Stimulated activated CD8-positive, alpha-beta memory T cell treated with anti-CD3 and anti-CD28 coated beads, Interleukin-7, amount 100 ng/mL, for 4 hours (primary cell): ENCODE measurements at regions not wholly inside any gene's neighbourhood (a gene's known extent, or its start where the extent isn't known, plus 50 kb on each side); places are given as distances from the start of the nearest gene placed in this dataset.
"Not testable (repeated sequence)": the region's sequence is repeated elsewhere in the genome, so short reads cannot be mapped to it uniquely, and the experiment has no call there.

ENCODE experiments used
- DNase-seq, 2 donors: peaks; one replicate each; pipeline ENCODE4 v3.0.0-alpha.2; 2020; ENCODE audit warnings: low read depth in 2 of 2

DNA sequence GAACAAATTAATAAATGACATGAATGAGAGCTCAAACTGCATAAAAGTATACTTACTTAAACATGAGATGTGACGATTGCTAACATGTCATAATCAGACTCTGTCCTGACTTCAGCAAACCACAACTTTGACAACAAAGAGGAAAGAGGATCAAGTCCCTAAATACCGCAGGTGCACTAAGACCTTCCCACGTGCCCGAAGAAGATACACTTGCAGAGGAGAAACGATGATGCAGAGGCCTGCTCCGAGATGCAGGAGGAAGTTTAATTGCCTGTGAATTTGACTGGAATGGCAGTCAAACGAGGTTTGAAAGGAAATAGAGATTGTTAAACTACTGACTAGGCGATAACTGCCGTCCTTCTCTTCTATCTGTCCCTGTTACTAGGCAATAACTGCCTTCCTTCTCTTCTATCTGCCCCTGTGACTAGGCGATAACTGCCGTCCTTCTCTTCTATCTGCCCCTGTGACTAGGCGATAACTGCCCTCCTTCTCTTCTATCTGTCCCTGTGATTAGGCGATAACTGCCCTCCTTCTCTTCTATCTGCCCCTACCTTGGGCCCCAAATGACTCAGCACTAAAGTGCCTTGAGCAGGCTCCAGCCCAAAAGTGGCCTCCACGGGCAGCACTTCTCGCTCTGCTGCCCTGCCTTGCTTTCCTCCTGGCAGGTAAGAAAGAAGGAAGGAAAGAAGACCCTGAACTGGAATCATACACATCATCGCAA, 2226.0 kb upstream of the DEFB115 start:
- not testable (repeated sequence) for DNase-seq

DNA sequence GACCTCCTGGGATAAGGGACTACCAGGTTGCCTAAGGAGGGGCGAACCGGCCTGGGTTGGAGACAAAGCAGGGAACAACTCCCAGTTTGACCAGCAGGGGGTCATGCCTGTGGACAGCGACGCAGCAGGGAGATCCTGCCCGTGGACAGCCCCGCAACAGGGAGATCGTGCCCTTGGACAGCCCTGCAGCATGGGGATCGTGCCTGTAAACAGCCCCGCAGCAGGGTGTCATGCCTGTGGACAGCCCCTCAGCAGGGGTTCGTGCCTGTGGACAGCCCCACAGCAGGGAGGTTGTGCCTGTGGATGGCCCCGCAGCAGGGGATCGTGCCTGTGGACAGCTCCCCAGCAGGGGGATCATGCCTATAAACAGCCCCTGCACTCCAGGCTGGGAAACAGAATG, 2213.2 kb upstream of the DEFB115 start:
- not testable (repeated sequence) for DNase-seq

DNA sequence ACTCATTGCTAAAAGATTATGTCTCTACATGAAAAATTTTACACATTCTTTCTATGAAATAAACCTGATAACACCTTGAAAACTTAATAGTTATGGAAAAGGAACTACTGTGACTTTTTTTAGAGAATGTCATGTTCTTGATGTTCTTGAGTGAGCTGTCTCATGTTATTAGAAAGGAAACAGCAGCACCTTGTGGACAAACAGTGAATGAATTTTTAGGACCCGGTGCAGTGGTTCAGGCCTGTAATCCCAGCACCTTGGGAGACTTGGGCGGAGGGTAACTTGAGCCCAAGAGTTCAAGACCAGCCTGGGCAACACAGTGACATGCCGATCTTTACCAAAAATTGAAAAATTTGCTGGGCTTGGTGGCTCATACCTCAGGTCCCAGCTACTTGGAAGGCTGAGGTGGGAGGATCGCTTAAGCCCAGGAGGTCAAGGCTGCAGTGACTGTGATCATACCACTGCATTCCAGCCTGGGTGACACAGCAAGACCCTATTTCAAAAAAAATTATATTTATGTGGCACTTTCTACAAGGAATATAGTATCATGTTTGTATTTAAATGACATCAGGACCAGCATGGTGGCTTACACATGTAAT, 2207.4 kb upstream of the DEFB115 start:
- DNase-seq: not testable (repeated sequence)

GRCh38 chr20:29057866-29058484, 2199.5 kb upstream of the DEFB115 start:
- DNase-seq: not testable (repeated sequence)

- not testable (repeated sequence) for DNase-seq
Observed at GRCh38 chr20:29062451-29062850, 2195.0 kb upstream of the DEFB115 start.

DNA sequence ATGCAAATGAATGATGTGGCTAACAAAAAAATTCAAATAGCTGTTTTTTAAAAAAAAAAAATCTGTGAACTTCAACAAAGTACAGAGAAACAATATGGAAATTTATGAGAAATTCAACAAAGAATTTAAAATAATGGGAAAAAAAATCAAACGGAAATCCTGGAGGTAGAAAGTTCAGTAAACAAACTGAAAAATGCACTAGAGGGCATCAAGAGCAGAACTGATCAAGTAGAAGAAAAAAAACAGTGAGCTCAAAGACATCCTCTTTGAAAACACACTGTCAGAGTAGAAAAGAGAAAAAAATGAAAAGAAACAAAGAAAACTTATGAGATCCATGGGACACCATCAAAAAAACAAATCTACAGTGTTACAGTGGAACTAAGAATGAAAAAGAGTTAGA, 2191.1 kb upstream of the DEFB115 start:
- not testable (repeated sequence) for DNase-seq

- not testable (repeated sequence) for DNase-seq
Observed at GRCh38 chr20:29073640-29074039, 2183.8 kb upstream of the DEFB115 start.

DNA sequence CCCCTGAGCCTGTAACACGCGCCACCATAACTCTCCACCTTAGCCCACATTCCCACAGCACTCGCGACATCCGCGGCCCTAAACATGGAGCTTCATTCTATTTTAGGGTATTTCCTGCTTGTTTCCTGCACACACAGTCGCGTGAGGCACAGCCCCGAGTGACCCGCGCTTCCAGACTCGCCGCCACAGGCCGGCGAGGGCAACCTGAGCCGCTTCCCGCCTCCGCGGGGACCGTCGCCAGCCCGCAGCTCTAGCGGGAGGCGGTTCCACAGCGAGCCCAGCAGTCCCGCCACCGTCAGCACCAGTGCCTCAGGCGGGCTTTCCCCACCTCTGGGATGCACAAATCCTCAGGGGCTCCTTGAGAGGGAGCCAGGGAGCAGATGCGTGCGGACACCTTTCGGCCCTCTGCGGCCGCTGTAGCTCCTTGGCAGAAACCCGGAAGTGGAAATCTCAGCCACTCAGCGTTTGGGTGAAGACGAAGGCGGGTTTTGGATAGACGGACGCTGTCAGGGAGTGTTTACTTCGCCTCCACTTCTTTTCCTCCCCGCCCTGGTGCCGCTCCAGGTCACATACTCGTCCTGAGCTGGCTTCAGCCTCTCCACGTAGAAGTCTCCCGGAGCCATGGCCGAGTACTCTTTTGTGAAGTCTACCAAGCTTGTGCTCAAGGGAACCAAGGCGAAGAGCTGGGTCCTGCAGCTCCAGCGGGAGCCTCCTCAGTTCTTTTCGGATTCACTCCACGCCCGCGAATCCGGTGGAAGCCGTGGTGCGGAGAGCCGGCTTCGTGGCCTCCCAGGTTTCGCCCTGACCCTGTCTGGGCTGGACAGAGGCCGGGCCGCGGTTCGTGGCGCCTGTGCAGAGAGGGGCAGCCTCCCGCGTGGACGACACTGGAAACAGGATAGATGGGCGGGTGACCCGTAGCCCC, 2177.4 kb upstream of the DEFB115 start:
- peak in 1 of 2 donors; percentile 4 for DNase-seq

- not testable (repeated sequence) for DNase-seq
Observed at GRCh38 chr20:29081712-29082111, 2175.8 kb upstream of the DEFB115 start.

- no peak for DNase-seq
Observed at GRCh38 chr20:29085625-29086024, 2171.8 kb upstream of the DEFB115 start.

GRCh38 chr20:29086145-29086718, 2171.2 kb upstream of the DEFB115 start:
- not testable (repeated sequence) for DNase-seq

DNA sequence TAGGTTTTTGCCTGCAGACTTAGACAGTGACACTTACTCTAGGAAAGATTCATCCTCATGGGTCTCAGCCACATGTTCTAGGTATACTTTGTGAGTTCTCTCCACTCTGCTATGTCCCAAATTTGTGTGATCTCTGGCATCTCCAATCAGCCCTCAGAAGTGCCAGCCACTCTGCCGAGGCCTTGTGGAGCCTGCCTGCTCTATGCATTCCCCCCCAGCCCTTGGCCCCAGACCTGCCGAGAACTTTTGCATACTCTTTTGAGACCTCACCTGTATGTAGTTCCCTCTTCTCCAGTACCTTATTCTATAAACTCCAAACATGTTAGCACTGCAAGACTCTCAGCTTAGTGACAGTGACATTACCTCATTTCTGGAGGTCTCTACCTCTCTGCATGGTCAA, 2170.5 kb upstream of the DEFB115 start:
- no peak for DNase-seq

DNA sequence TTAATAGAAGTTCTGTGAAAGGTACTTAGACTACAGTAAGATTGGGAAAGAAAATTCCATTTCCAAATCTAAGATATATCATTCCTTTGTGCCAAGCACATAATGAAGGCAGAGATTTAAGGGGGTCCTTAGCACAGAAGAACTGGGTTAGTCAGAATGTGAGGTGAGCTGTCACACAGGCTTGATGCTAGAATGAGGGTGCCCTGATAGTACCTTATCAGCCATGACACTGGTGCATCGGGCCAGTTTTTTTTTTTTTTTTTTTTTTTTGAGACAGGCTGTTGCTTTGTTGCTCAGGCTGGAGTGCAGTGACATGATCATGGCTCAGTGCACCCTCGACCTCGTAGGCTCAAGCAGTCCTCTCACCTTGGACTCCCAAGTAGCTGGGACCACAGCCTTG, 2169.6 kb upstream of the DEFB115 start:
- not testable (repeated sequence) for DNase-seq

GRCh38 chr20:29088472-29088871, 2169.0 kb upstream of the DEFB115 start:
- DNase-seq: not testable (repeated sequence)

DNA sequence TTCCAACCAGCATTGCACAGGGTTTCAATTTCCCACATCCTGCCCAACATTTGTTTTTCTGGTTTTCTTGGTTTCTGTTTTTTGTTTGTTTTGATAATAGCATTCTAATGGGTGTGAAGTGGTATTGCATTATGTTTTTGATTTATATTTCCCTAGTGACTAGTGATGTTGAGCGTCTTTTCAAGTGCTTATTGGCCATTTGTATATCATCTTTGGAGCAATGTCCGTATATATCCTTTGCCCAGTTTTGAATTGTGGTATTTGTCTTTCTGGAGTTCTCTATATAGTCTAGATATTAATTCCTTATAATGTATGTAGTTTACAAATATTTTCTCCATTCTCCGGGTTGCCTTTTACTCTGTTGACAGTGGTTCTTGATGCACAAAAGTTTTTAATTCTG, 2168.1 kb upstream of the DEFB115 start:
- not testable (repeated sequence) for DNase-seq

DNA sequence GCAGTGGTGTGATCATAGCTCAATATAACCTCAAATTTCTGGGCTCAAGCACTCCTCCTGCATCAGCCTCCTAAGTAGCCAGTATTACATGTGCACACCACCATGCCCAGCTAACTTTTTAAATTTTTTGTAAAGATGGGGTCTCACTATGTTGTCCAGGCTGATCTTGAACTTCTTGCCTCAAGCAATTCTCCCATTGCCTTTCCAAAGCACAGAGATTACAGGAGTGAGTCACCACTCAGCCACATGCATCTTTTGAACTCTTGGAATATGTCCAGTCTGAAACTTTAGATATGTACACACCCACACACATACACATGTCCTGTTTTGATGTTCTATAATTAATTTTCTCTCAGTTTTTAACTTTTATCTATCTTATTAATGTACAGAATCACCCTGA, 2163.5 kb upstream of the DEFB115 start:
- not testable (repeated sequence) for DNase-seq

DNA sequence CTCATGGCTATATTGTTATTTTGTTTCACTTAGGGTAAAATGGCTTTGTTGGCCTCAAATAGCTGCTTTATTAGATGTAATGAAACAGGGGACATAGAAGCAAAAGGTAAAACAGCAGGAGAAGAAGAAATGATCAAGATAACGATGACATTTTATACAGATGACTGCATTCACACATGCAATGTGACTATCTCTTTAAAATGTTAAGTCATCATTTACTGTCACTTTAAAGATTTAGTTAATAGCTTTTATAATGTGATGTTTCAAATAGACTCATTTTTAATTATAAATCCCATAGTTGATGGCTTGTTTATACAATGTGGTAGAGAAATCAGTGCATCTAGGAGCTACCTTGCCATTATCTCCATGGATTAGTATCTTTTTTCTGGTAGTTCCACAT, 2160.8 kb upstream of the DEFB115 start:
- not testable (repeated sequence) for DNase-seq

GRCh38 chr20:29107884-29108283, 2149.6 kb upstream of the DEFB115 start:
- not testable (repeated sequence) for DNase-seq

DNA sequence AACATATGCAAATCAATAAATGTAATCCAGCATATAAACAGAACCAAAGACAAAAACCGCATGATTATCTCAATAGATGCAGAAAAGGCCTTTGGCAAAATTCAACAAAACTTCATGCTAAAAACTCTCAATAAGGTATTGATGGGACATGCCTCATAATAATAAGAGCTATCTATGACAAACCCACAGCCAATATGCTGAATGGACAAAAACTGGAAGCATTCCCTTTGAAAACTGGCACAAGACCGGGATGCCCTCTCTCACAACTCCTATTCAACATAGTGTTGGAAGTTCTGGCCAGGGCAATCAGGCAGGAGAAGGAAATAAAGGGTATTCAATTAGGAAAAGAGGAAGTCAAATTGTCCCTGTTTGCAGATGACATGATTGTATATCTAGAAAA, 2148.1 kb upstream of the DEFB115 start:
- DNase-seq: not testable (repeated sequence)

- DNase-seq: not testable (repeated sequence)
Observed at GRCh38 chr20:29115097-29115496, 2142.4 kb upstream of the DEFB115 start.

DNA sequence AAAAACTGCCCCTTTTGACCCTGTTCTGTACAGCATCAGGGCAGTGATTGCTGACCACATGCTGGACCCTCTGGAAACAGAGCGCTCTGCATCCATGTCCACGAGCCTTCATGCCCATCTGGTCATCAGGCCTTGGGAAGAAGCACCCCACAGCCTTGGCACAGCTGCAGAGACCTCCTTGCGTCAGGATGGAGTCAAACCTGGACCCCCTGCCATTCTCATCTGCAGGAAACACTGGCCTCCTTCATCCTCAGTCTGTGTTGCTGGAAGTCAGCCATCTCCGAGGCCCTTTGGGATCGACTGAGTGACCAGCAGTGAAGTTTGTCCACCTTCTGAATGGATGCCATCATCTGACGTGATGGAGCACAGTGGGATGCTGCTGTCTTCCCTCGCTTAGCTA, 2138.3 kb upstream of the DEFB115 start:
- DNase-seq: no peak
